ENCODE measurements at regions not wholly inside any gene's neighbourhood (a gene's known extent, or its start where the extent isn't known, plus 50 kb on each side); places are given as distances from the start of the nearest gene placed in this dataset.

DNA sequence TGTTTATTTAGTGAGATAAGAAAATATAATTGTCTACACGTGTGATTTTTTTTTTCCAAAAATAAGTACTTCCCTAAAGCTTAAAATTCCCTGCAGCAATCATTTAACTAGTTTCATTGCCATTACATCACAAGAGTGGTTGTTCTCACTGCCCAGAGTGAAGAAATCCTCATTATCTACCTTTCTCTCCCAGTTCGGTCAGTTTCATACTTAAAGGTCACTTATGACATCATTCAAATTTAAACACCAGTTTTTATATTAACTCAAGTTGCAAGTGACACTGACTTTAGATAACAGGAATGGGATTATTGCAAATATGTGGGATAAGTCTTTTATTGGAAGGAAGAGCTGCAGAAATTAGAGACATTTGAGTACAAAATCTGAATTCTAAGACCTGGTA lies 1699.8 kb upstream of the IGFBP7 start:
- DNase-seq, result no peak
- no peaks in the 10 kb centered on the region for H3K9me3 ChIP-seq
- no peak for ATAC-seq
- TF ChIP-seq, protein P1, sequence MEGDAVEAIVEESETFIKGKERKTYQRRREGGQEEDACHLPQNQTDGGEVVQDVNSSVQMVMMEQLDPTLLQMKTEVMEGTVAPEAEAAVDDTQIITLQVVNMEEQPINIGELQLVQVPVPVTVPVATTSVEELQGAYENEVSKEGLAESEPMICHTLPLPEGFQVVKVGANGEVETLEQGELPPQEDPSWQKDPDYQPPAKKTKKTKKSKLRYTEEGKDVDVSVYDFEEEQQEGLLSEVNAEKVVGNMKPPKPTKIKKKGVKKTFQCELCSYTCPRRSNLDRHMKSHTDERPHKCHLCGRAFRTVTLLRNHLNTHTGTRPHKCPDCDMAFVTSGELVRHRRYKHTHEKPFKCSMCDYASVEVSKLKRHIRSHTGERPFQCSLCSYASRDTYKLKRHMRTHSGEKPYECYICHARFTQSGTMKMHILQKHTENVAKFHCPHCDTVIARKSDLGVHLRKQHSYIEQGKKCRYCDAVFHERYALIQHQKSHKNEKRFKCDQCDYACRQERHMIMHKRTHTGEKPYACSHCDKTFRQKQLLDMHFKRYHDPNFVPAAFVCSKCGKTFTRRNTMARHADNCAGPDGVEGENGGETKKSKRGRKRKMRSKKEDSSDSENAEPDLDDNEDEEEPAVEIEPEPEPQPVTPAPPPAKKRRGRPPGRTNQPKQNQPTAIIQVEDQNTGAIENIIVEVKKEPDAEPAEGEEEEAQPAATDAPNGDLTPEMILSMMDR (IDR thresholded peaks at IDR 0.05), result no peak
- H3K4me3 ChIP-seq, result no peak overlapping the region
- no peaks in the 10 kb centered on the region for H3K36me3 ChIP-seq (ENCODE audit: low read depth)
- intact Hi-C loops (cut with DNase I, micrococcal nuclease), result no loop called here
- no peaks in the 10 kb centered on the region for H3K4me1 ChIP-seq (ENCODE audit: low read depth)

DNA sequence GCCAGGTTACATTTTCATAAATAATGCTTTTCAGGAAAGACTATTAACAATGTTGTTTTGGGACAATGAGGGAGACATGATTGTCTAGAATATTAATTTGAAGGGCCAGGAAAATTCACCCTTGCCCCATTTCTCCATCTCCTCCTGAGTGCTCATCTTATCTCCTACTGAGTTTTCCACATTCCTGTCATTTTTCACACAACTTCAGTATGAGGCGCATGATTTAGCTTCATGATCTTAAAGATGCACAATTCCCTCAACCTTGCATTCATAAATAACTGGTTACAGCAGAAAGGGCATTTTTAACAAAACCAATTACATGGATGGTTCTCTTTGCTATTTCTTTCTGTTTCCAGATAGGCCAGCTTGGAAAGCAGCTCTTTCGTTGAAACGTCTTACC lies 1699.2 kb upstream of the IGFBP7 start:
- H3K4me3 ChIP-seq, result no peak overlapping the region
- DNase-seq (no peak), ATAC-seq (no peak)
- TF ChIP-seq, protein P1 (IDR thresholded peaks at IDR 0.05), result no peak
- no peaks in the 10 kb centered on the region for H3K36me3 ChIP-seq (ENCODE audit: low read depth)
- intact Hi-C loops (cut with DNase I, micrococcal nuclease), result no loop called here
- H3K4me1 ChIP-seq (ENCODE audit: low read depth), result no peaks in the 10 kb centered on the region
- no peaks in the 10 kb centered on the region for H3K9me3 ChIP-seq

DNA sequence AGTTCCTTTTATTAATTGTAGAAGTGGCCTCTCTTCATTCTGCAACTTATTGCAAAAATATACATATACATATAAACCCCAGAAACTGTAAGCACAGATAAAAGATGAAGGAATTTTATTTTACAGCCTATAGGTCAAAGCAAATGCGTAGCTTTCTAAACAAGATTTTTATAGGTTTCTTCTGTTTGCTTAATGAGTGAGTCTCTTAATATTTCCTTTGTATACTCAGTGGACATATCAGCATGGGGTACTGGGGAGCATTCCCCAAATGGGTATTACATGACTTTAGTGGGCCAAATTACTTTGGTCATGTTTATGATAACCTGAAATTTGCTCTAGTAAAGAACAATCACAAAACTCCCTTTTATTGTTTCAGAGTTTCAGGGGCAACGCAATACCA lies 1698.6 kb upstream of the IGFBP7 start:
- intact Hi-C loops (cut with DNase I, micrococcal nuclease), result no loop called here
- Histone ChIP-seq H3K4me1 (ENCODE audit: low read depth) (no peaks in the 10 kb centered on the region), H3K36me3 (ENCODE audit: low read depth) (no peaks in the 10 kb centered on the region), H3K9me3 (no peaks in the 10 kb centered on the region), H3K4me3 (no peak overlapping the region)
- DNase-seq, result no peak
- ATAC-seq, result no peak
- TF ChIP-seq, protein P1 (IDR thresholded peaks at IDR 0.05), result no peak

DNA sequence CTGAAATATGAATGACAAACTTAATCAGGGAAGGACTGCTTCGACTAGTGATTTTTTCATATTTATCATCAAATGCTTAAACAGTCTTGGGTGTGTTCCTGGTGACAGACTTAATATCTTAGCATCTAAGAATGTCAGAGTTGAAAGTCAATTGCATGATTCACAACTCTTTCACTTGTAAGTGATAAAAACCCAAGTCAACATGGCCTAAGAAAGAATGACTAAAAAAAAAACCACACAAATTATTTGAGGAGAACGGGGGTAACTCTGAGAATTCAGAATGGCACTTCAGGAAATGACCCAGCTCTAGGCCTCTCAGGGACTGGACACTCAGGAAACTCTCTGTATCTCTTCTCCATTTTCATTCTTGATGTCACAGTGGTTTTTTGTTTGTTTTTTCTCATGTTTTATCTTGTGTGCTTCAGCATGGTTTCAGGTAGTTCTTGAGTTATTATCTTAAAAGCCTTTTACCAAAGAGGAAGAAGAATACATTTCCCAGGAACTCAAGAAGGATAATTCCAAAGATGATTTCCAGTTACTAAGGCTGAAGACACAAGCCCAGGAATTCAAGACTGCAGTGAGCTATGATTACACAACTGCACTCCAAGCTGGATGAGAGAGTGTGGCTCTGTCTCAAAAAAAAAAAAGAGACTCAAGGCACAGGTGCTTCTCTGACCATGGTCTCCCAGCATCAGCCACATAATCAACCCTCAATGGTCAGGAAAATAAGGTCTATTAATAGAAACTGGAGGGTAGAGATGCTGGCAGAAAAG lies 1697.8 kb upstream of the IGFBP7 start:
- TF ChIP-seq, protein P1 (IDR thresholded peaks at IDR 0.05), result no peak

DNA sequence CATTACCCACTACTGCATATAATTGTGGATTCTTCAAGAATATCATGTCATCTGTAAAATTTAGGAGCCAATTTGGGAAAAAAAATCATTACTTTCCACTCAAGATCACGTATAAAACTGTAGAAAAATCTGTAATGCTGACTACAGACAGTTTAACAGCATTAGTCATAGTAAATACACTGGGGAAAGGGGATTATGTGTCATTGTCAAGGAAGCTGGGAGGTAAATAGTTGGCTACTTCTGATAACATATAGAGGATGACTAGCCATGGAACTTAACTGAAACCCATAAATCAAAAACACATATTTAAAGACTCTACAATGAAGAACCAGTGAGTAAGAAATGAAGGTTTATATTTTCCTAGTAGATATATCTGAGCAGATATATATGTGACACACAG lies 1666.4 kb upstream of the IGFBP7 start:
- intact Hi-C loops (cut with DNase I, micrococcal nuclease), result no loop called here
- ATAC-seq, result no peak
- DNase-seq, result no peak
- no peaks in the 10 kb centered on the region for H3K4me1 ChIP-seq (ENCODE audit: low read depth)
- no peak overlapping the region for H3K4me3 ChIP-seq
- H3K9me3 ChIP-seq, result no peaks in the 10 kb centered on the region
- TF ChIP-seq, protein P1 (IDR thresholded peaks at IDR 0.05), result no peak
- no peaks in the 10 kb centered on the region for H3K36me3 ChIP-seq (ENCODE audit: low read depth)

More for the DNA sequence above, 1697.8 kb upstream of the IGFBP7 start:
- intact Hi-C loops (cut with DNase I, micrococcal nuclease), result no loop called here
- no peak for ATAC-seq
- H3K9me3 ChIP-seq, result no peaks in the 10 kb centered on the region
- no peak for DNase-seq
- H3K36me3 ChIP-seq (ENCODE audit: low read depth), result no peaks in the 10 kb centered on the region
- no peak overlapping the region for H3K4me3 ChIP-seq
- no peaks in the 10 kb centered on the region for H3K4me1 ChIP-seq (ENCODE audit: low read depth)

All from mucosa of descending colon (tissue), 3 donors.